HG03066 (cell line): ENCODE measurements at regions not wholly inside any gene's neighbourhood (a gene's known extent, or its start where the extent isn't known, plus 50 kb on each side); places are given as distances from the start of the nearest gene placed in this dataset.
"Not testable (repeated sequence)": the region's sequence is repeated elsewhere in the genome, so short reads cannot be mapped to it uniquely, and the experiment has no call there.

Experiments
- ATAC-seq: cut with Tn5 transposase; IDR thresholded peaks from one replicate; pipeline ENCODE4 v1.9.1; 2021; ENCODE audit warnings: low read depth; ENCODE audit not compliant: unreplicated experiment

DNA sequence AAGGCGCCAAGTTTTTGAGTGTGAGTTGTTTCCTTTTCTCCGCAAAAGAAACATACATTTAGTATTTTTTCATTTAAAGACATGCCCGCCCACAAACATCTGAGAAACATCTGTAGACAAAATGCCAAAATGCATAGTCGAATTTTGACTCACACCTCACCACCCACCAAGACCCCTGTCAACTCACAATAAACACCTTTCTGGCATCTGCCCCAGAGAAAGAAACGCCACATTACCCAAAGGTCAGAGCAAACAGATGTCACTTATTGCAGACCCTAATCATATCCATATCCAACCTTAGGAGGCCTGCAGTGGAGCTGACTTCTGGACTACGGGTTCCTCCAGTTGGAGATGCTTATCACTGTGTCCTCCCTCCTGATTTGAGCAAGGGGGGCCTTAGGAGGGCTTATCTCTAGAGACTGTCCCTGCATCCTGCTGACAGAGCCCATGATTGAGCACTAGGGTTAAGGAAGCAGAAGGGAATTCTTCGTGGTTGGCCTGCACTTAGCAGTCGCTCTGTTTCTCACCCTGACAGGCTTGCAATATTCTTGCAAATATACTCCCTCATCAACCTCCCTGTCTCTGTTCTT lies 90.5 kb upstream of the TBX18 start:
- no peak for ATAC-seq

DNA sequence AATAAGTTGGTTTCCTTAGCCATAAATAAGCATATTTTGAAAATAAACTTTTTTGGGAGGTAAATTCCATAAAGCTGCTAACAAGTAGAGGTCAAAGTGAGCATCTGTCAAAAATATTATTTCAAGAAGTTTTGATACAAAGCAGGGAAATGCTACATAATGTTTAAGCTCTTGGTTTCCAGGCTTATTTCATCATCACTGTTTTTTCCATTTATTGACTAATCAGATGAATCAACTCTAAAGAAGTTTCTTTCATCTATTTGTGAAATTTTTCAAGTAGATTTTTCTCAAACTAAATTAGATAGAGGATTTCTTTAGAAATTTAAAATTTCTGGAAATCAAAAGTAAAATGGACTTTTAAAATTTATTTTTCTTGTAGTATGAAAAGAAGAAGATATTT lies 89.5 kb upstream of the TBX18 start:
- ATAC-seq: no peak

DNA sequence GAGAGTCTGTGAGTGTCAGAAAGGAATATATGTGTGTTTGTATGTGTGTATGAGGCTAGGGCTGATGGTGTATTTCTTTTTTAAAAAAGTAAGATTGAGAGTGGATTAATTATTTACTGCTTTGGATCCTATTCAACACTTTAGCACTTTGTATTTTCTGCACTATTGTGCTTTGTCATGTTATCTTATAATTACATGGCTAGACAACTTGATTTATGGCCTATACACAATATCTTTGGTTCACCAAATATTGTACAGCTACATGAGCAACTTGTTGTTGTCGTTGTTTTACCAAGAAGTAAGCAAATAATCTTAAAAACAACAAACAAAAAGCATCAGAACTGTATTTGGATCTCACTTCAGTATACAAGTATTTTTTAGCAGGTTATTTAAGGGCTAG lies 84.6 kb upstream of the TBX18 start:
- no peak for ATAC-seq

DNA sequence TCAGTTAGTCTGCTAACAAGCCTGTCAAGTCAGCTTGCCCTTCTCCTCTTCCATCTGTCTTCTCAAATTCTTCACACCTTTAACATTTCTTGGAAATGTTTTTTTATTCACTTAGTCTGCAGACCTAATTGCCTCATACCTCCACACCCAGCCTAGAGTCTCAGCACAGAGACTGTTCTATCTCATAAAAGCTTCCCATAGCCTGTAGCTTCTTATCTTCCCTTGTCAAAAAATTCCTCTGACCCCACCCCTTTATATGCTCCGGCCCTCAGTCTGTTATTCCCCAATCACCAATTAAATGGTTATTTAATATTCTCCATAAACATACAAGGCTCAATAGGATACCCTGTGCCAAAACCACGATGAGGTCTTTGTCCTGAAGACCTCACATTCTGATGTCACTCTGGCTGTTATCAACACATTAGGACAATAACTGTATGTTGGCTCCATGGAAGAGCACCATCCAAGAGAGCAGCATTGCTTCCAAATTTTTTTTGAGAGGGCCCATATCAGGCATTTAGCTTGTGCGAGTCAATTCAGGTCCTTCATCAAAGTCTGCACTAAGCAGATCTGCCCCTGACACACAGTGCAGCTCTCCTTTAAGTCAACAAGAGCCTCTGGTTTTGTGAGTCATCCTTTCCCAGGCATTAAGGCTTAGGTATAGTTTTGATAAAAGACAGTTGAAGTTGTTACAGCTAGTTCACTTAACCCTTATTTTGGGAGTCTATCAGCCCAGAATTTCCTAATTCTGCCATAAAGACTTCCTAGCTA lies 83.2 kb upstream of the TBX18 start:
- no peak for ATAC-seq

DNA sequence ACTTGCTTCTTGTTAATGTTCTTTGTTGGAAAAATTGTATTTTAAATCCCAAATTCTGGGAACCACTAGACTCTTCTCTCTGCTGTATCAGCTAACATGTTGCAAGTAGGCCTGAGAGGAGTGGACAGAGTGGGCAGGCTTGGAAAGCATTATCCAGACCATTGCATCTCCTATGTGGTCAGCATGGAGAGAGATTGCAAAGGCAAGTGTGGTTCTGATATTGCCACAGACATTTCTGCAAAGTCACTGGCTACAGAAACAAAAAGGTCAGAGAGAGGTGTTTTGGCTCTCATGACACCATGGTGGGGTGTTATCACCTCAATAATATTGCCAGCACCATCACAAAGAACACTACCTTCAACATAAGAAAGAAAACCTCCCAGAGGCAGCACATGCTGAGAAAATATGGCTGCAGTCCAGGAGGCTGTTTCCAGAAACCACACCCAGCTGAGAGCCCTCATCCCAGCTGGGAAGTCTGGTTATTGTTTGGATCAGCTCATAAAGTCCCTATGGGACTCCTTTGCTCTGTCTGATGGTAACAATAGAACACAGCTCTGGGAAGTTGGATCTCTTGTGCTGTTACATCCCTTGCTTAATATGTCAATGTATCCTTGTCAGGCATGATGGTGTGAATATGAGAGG lies 78.2 kb upstream of the TBX18 start:
- ATAC-seq: no peak

- ATAC-seq: not testable (repeated sequence)
These were observed 72.9 kb upstream of the TBX18 start for GRCh38 chr6:84837068-84837866.

DNA sequence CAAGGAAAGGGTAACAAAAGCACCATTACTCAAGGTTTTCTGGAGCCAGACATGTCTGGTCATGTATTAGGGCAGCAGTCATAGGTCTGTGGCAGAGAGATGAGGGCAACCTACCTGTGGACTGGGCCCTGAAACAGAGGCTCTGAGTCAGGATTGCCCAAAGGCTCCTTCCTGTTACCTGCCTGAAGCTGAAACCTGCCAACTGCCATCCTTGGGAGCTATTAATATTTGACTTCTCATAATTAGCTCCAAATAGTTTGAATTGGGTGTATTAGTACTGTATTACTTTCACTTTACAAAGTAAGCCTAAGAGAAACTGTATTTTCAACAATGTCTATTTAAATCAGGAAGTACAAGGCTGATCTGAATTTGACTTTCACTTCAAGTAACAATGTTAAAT lies 72.0 kb upstream of the TBX18 start:
- no peak for ATAC-seq

GRCh38 chr6:84835340-84835739 lies 70.9 kb upstream of the TBX18 start:
- ATAC-seq: no peak

DNA sequence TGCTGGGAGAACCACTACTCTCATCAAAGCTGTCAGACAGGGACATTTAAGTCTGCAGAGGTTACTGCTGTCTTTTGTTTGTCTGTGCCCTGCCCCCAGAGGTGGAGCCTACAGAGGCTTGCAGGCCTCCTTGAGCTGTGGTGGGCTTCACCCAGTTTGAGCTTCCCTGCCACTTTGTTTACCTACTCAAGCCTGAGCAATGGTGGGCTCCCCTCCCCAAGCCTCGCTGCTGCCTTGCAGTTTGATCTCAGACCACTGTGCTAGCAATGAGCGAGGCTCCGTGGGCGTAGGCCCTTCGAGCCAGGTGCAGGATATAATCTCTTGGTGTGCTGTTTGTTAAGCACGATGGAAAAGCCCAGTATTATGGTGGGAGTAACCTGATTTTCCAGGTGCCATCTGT lies 67.5 kb upstream of the TBX18 start:
- not testable (repeated sequence) for ATAC-seq

- ATAC-seq: no peak
These were observed 61.1 kb upstream of the TBX18 start for GRCh38 chr6:84825461-84825860.

DNA sequence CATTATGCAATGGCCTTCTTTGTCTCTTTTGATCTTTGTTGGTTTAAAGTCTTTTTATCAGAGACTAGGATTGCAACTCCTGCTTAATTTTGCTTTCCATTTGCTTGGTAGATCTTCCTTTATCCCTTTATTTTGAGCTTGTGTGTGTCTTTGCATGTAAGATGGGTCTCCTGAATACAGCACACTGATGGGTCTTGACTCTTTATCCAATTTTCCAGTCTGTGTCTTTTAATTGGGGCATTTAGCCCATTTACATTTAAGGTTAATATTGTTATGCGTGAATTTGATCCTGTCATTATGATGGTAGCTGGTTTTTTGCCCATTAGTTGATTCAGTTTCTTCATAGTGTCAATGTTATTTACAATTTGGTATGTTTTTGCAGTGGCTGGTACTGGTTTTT lies 56.9 kb upstream of the TBX18 start:
- ATAC-seq: not testable (repeated sequence)

DNA sequence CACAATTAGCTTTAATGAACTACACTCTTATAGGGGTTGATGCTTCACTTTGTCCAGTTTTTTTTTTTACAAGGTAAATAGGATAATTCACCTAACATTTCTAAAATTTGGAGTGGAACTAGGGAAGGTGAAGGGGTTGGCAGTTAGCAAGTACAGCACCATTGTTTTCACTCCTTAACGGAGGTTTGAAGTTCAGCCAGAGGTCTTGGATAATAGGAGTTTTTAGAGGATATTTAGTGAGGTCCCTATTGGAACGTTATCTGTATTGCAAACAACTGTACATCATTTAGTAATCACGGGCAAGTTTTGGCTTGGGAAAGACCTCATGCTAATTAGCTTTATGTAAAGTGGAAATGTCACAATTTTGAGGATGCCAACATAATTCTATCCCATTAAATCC lies 52.3 kb upstream of the TBX18 start:
- ATAC-seq: no peak

DNA sequence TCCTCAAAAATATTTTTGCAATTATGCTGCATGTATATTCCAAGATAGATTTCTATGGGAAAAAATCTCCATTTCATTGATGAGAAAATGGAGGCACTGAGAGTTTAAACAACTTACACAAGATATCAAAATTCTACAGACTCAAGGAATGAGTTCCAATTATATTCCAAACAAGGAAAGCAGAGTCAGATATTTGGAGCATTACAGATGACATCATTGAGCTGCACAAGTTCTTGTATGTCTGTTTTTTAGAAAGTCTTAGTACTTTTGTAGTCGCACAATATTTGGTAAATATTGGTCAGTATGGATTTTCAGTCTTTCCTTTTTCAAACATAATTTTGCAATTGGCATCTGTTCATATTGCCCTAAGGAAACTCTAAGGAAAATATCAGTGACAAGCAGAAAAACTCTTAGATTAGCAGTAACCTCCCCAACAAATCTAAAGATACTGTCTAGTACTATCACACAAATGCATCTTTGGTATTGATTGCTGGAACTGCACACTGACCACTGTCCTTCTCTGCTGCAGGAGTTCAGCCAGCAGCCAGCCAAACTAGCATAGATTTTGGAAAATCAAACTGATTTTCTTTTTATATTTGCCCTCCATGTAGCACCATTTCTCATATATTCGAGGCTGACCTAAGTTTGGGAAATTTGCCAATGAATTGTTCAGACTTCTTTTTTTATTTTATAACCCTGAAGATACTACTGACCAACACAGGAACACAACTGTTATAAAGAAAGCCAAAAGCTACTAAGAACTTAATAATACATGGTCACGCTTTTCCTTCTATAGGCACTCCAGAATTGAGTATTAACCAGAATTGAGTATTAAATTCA lies 51.7 kb upstream of the TBX18 start:
- no peak for ATAC-seq
